GM19467 (cell line): ENCODE measurements at regions not wholly inside any gene's neighbourhood (a gene's known extent, or its start where the extent isn't known, plus 50 kb on each side); places are given as distances from the start of the nearest gene placed in this dataset.

Experiments
- ATAC-seq: cut with Tn5 transposase; IDR thresholded peaks from one replicate; pipeline ENCODE4 v1.9.1; 2021; ENCODE audit warnings: mild to moderate bottlenecking, moderate library complexity; ENCODE audit not compliant: unreplicated experiment

GRCh38 chr11:19441752-19442553, 201.2 kb upstream of the E2F8 start:
- ATAC-seq: peak; percentile 83

DNA sequence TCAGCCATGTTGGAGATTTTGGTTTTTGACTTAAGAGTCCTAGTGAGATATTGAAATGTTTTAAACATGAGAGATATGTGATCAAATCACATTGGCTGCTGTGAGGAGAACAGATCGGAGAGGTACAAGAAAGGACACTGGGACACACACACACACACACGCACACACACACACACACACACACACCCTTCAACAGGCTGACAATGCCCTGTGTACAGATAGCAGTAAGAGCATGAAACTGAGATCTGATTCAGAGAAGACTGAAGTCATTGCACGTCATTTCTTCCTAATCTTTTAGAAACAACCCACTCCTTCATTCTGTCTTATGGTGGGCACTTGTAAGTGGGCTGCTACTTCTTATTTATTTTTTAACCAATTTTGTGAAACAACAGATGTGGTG, 200.5 kb upstream of the E2F8 start:
- no peak for ATAC-seq

GRCh38 chr11:19437760-19438159, 197.0 kb upstream of the E2F8 start:
- no peak for ATAC-seq

DNA sequence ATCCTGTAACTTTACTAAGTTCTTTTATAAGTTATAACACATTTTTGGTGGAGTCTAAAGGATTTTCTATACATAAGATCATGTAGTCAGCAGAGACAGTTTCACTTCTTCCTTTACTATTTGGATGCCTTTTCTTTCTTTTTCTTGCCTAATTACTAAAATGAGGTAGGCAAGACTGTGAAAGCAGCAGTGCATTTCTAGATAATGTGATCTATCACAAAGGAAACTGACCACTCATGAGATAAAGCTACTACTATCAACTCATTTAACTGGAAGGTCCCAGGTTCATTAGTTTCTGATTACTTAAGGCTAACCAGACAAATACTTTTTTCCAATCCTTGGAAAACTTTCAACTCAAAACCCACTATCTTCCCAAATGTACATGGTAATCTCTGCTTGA, 196.2 kb upstream of the E2F8 start:
- no peak for ATAC-seq

- ATAC-seq: no peak
Observed at GRCh38 chr11:19435306-19435989, 194.7 kb upstream of the E2F8 start.

GRCh38 chr11:19433791-19434190, 193.0 kb upstream of the E2F8 start:
- ATAC-seq: no peak

DNA sequence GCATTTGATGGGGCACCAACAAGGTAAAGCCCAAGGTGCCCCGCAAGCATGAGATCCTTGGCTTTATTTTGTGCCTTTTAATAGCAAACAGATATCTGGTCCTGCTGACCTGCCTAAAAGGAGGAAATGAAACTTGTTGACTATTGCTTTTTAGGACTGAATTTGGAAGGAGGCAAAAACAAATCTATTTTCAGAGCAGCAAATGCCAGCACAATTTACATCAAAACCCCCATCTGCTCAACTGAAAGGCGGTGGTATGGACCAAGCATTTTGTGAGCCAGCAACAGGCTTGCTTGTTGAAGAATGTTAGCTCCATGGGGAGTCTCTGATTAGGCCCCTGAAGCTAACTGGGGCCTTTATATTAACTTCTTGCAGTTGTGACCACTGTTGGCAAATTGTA, 192.6 kb upstream of the E2F8 start:
- peak; percentile 39 for ATAC-seq

GRCh38 chr11:19432370-19433061, 191.8 kb upstream of the E2F8 start:
- peak; percentile 49 for ATAC-seq

- ATAC-seq: no peak
Observed at GRCh38 chr11:19430754-19431398, 190.1 kb upstream of the E2F8 start.

- ATAC-seq: no peak
Observed at GRCh38 chr11:19430346-19430745, 189.6 kb upstream of the E2F8 start.

- no peak for ATAC-seq
Observed at GRCh38 chr11:19429108-19429760, 188.5 kb upstream of the E2F8 start.

DNA sequence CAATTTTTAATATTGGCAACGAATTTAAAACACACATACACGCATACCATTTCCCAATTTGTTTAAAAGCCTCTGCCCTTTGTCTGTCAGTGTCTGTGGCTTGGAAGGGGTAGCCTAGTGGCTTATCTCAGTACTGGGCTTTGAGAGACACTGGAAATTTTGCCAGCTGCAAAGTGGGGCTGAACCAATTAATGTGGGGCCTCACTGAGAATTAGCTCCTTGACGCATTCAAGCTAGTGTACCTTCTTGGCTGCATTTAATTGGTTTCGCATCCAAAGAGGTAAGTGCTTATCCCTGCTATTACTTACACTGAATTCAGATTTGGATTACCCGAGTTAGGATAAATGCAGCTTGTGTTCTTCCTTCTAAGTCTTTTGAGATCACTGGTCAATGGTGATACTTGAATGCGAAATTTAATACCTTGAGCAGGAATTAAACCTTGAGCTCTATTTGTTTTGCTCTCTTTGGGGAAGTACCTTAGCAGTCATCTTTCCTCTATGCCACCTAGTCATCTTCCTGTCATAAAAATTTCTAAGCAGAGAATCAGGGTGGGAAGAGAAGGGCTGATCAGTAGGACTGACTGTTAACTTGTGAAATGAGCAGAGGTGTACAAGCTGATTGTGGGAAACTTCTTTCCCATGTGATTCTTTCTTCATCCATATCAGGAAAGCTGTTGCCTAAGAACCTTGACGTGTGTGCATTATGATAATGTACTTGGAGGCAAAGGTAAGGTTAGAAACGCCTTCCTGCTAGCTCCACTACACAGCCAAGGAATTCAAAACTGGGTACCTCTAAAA, 187.7 kb upstream of the E2F8 start:
- ATAC-seq: no peak

DNA sequence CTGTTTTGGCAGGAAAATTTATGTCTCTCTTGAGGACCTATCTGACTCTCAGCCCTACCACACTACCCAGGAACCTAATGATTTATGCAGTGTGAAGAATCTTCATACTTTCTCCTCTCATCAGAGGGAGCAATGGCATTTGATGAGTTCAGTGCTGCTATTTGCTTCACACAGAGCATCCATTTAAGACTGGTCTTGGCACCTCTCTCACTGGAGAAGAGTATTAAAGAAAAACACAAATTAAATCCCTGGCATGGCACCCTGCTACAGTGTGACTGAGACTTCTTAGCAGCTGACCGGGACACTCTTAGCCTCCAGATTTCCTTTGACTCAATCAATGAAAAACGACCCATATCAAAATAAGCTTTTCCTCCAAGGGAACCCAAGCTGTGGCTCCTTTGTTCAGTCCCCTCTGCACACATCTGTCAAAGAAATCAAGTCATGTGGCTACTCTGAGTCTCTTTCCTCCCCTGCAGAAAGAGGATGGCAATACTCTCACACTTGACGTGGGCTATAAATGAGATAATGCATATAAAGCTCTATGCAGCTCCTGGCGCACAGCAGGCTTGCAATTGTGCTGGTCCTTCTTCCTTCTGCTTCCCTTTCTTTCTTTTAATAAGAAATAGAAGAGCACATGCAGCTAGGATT, 186.1 kb upstream of the E2F8 start:
- ATAC-seq: no peak

DNA sequence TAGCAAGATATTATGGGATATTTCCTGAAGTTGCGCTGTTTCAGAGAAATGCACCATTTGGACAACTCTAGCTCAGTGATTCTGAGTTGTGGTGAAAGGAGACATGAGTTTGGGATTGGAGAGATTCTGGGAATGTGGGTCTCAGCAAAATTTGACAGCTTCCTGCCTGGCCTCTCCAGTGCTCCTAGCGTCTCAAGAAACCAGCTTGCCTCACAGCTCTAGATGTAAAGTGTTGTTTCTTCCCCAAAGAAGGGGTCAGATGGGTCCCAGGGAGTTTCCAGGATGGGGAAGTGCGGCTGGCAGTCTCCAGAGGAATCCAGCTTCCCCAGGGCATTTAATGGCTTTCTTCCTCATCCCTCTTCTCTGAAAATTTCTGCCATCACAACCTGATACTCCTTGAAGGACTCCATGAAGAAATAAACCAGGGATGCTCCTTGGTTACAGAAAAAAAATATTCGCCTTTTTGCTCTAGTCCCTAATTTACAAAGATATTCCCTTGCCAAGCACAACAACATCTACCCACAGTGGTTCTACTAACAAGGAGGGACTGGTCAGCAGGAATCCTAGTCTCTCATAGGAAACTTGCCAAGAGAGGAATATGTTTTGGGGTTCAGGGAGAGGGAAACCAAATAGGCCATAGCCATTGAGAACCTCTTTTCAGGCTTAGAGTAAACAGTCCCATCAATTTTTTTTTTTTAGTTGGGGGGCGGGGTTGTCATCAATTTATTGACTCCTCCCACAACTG, 185.4 kb upstream of the E2F8 start:
- no peak for ATAC-seq

DNA sequence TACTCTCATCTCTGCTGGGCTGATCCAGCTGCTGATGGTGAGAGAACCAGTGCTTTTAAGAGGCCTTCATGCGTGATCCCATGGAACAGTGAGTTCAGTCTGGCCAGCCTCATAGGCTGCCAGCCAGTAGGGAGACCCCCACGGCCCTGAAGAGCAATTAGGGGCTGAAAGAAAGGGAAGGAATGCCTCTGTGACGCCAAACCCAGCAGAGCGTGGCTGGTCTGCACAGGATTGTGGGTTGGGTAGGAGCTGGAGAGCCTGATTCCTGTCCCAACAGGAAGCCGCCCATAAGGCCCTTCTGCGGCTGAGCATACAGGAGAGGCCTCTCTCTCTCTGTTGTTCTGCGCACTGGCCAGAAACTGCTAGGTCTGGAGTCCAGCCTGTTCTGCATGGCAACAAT, 181.5 kb upstream of the E2F8 start:
- ATAC-seq: no peak

GRCh38 chr11:19420868-19421533, 180.3 kb upstream of the E2F8 start:
- ATAC-seq: no peak

DNA sequence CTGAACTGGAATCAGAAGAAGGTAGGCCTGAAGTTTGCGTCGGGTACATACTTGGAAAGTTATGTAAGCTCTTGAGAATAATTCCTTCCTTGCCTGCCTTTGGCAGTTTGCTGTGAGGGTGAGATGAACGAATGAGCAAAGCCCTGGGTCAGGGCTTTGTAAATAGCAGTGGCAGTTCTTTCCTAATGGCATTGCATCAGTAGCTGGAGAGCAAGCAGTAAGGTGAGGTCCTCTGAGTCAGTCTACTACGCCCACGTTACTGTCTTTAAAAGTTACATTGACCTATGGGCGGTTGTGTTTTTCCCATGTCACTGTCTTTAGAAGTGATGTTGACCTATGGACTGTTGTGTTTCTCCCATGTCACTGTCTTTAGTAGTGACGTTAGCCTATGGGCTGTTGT, 179.1 kb upstream of the E2F8 start:
- no peak for ATAC-seq

DNA sequence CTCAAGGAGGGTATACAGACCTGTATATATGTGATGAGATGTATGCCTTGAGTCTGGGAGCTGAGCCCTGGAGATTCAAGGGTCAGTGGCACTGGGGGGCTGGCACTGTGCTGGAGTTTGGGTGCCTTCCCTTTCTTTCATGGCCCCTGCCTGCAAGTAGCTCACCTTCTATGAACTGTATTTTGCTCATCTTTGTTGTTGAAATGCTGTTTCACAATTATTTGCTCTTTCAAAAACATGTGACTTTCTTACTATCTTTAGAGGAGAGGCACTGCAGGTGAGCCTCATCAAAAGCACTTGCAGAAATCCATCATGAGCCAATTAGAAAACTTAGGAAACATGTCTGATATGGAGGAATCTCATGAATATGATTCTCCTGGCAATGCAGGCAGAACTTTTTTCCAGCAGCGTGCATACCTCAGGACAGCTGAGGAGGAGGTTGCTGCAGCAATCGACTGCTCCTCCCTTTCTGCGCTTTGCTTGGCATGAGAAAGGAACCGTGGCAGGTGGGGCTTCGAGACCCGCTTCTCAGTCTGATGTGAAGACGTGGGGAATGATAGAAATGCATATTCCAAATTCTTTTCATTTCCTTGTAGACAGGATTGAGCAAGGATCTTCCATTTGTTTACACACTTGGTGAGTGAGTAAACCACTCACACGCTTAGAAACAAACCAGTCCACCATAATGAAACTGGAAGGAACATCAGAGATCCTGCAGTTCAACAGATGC, 178.4 kb upstream of the E2F8 start:
- no peak for ATAC-seq
